GM12878 (cell line): ENCODE measurements at regions not wholly inside any gene's neighbourhood (a gene's known extent, or its start where the extent isn't known, plus 50 kb on each side); places are given as distances from the start of the nearest gene placed in this dataset.

Experiments used
- ATAC-seq: fragments of 200-7000 bp; cut with Tn5 transposase; 3 replicates; pipeline ENCODE4 v1.9.1; 2020; ENCODE audit warnings: mild to moderate bottlenecking, moderate library complexity
- BruUV-seq: library from RNA; stranded (reverse); fragments of 400-500 nt; replicated peaks from 2 replicates; lab custom pipeline; 2021; lab: Mats Ljungman, UMichigan
- CTCF ChIA-PET: fragments of 300-600 bp; sonication (Branson Sonifier 250); formaldehyde crosslinking; extraction: SDS; loops from one replicate; lab custom pipeline; 2021; ENCODE audit warnings: inconsistent platforms; lab: Yijun Ruan, JAX
- POLR2A ChIA-PET: fragments of 350-600 bp; formaldehyde crosslinking; extraction: SDS; loops from one replicate; lab custom pipeline; 2021; ENCODE audit warnings: inconsistent platforms; lab: Charles Lee
- RAD21 ChIA-PET: fragments of 300-600 bp; sonication (Branson Sonifier 250); formaldehyde crosslinking; loops from one replicate; lab custom pipeline; 2023; ENCODE audit warnings: antibody characterized with exemption; ENCODE audit not compliant: unreplicated experiment; lab: Charles Lee
- SMC1A ChIA-PET: fragments of 300-600 bp; sonication (Branson Sonifier 250); formaldehyde crosslinking; loops from one replicate; lab custom pipeline; 2023; ENCODE audit not compliant: unreplicated experiment, uncharacterized antibody; lab: Charles Lee
- DNase-seq: peaks from one replicate; pipeline ENCODE4 v3.0.0-alpha.2; 2011; ENCODE audit warnings: low read depth, low spot score
- FAIRE-seq: peaks from 3 replicates; lab custom pipeline; 2011; peaks lifted over from hg19 to GRCh38; lab: Jason Lieb, UNC
- H2AFZ ChIP-seq: 2 replicates; pipeline ENCODE4 v1.6.0; 2011; ENCODE audit warnings: low read depth, low read length, control low read depth; ENCODE audit not compliant: control insufficient read depth
- H3K27ac ChIP-seq: 2 replicates; pipeline ENCODE4 v1.5.1; 2011; ENCODE audit warnings: control low read depth; ENCODE audit not compliant: control insufficient read depth, insufficient read depth
- H3K27me3 ChIP-seq, 2 experiments: replicated peaks in 1 of 2; 2 replicates each; pipeline versions ENCODE4 v1.6.0 to v1.6.1; 2011; ENCODE audit warnings: low read length in 1 of 2; ENCODE audit not compliant: control insufficient read depth in 2 of 2, insufficient read depth in 2 of 2
- H3K36me3 ChIP-seq, 2 experiments: 2 replicates each; pipeline ENCODE4 v1.5.1; 2011; ENCODE audit warnings: low read length in 1 of 2; ENCODE audit not compliant: control insufficient read depth in 2 of 2, insufficient read depth in 2 of 2
- H3K4me1 ChIP-seq: 2 replicates; pipeline ENCODE4 v1.6.1; 2011; ENCODE audit warnings: mild to moderate bottlenecking, low read length, moderate library complexity, mixed read lengths; ENCODE audit not compliant: control insufficient read depth, insufficient read depth
- H3K4me2 ChIP-seq: 2 replicates; pipeline ENCODE4 v1.6.0; 2011; ENCODE audit warnings: control low read depth; ENCODE audit not compliant: control insufficient read depth, insufficient read depth
- H3K4me3 ChIP-seq: fragments of 200-600 bp; sonication (generic); 2 replicates; pipeline ENCODE4 v1.5.1; 2016
- H3K79me2 ChIP-seq: 2 replicates; pipeline ENCODE4 v1.6.0; 2011; ENCODE audit warnings: low read length; ENCODE audit not compliant: control insufficient read depth, insufficient read depth
- H3K9ac ChIP-seq: 2 replicates; pipeline ENCODE4 v1.8.0; 2011; ENCODE audit warnings: low read length, control low read depth, mixed read lengths; ENCODE audit not compliant: control insufficient read depth, insufficient read depth
- H3K9me3 ChIP-seq: replicated peaks from 3 replicates; pipeline ENCODE4 v1.5.1; 2011; ENCODE audit warnings: mild to moderate bottlenecking, low read length; ENCODE audit not compliant: control insufficient read depth, insufficient read depth
- H4K20me1 ChIP-seq: 2 replicates; pipeline ENCODE4 v1.6.0; 2011; ENCODE audit not compliant: control insufficient read depth, insufficient read depth
- ASH2L ChIP-seq: fragments of 300-600, 200-600 bp; sonication (generic); IDR thresholded peaks from 2 replicates; pipeline ENCODE4 v1.6.1; 2017; ENCODE audit warnings: low read depth, mild to moderate bottlenecking, borderline replicate concordance
- ATF7 ChIP-seq: fragments of 450-650 bp; IDR thresholded peaks from 2 replicates; pipeline ENCODE4 v1.6.1; 2016; ENCODE audit warnings: low read depth, mild to moderate bottlenecking
- CBX3 ChIP-seq: fragments of 200-600 bp; sonication (generic); IDR thresholded peaks from 2 replicates; pipeline ENCODE4 v1.6.1; 2016; ENCODE audit warnings: low read depth, borderline replicate concordance
- CHD4 ChIP-seq: fragments of 200-600 bp; sonication (generic); IDR thresholded peaks from 2 replicates; pipeline ENCODE4 v1.6.1; 2016; ENCODE audit warnings: mild to moderate bottlenecking
- CUX1 ChIP-seq: IDR thresholded peaks from 2 replicates; pipeline ENCODE4 v1.6.1; 2012; ENCODE audit warnings: improper control_type of control experiment, low read depth, low read length; ENCODE audit not compliant: insufficient replicate concordance
- EP300 ChIP-seq, 2 experiments: fragments of 150-350 bp in 1 of 2; IDR thresholded peaks; 2 replicates each; pipeline ENCODE4 v1.6.1; 2011 to 2012; ENCODE audit warnings: low read depth in 2 of 2, low read length in 2 of 2, borderline replicate concordance in 1 of 2, improper control_type of control experiment in 1 of 2, inconsistent platforms in 1 of 2; ENCODE audit not compliant: control insufficient read depth in 1 of 2
- IRF5 ChIP-seq: fragments of 450-650 bp; IDR thresholded peaks from 2 replicates; pipeline ENCODE4 v1.6.1; 2017; ENCODE audit warnings: borderline replicate concordance
- MTA2 ChIP-seq: fragments of 450-650 bp; IDR thresholded peaks from 2 replicates; pipeline ENCODE4 v1.6.1; 2016; ENCODE audit warnings: low read depth, mild to moderate bottlenecking, moderate library complexity
- NFIC ChIP-seq: IDR thresholded peaks from 2 replicates; pipeline ENCODE4 v1.6.1; 2012; ENCODE audit warnings: low read depth, mild to moderate bottlenecking, inconsistent platforms, low read length, moderate library complexity
- PAX8 ChIP-seq: fragments of 450-650 bp; IDR thresholded peaks from 2 replicates; pipeline ENCODE4 v1.6.1; 2017; ENCODE audit warnings: mild to moderate bottlenecking, moderate library complexity
- SMAD5 ChIP-seq: IDR thresholded peaks from 2 replicates; pipeline ENCODE4 v1.6.1; 2016; ENCODE audit warnings: antibody characterized with exemption, low read depth
- SMC3 ChIP-seq: IDR thresholded peaks from 2 replicates; pipeline ENCODE4 v1.6.1; 2011; ENCODE audit warnings: low read length, improper control_type of control experiment, borderline replicate concordance
- SREBF1 ChIP-seq: IDR thresholded peaks from 2 replicates; pipeline ENCODE4 v1.6.1; 2012; ENCODE audit warnings: mild to moderate bottlenecking, low read length
- TCF7 ChIP-seq: IDR thresholded peaks from 2 replicates; pipeline ENCODE4 v1.6.1; 2014; ENCODE audit warnings: antibody characterized with exemption, borderline replicate concordance
- ZBTB33 ChIP-seq: fragments of 450-650 bp; IDR thresholded peaks from 2 replicates; pipeline ENCODE4 v1.6.1; 2017; ENCODE audit warnings: mild to moderate bottlenecking
- WGBS: methylation state at CpG from one replicate; pipeline ENCODE4 v1.1.6; 2016; ENCODE audit warnings: low lambda C conversion rate; ENCODE audit not compliant: insufficient replicate concordance, insufficient coverage; ENCODE audit errors: missing lambda C conversion rate; 5-methylcytosine and 5-hydroxymethylcytosine counted together
- in situ Hi-C: fragments of 300-500 bp; cut with MboI; formaldehyde crosslinking; loops from 9 replicates; pipeline ENCODE4 v1.14.3; 2018; ENCODE audit warnings: mixed read lengths
- intact Hi-C: fragments of 100-400 bp; cut with micrococcal nuclease; formaldehyde crosslinking; loops from one replicate; pipeline ENCODE4 v1.14.2; 2022; ENCODE audit not compliant: unreplicated experiment

- Histone ChIP-seq H3K4me2 (no peak overlapping the region), H3K9ac (no peak overlapping the region), H4K20me1 (no peaks in the 10 kb centered on the region), H3K4me3 (no peak overlapping the region), H3K36me3 (no peaks in the 10 kb centered on the region), H3K27ac (no peak overlapping the region), H3K79me2 (no peaks in the 10 kb centered on the region), H2AFZ (no peak overlapping the region), H3K4me1 (no peaks in the 10 kb centered on the region), H3K27me3 (no peaks in the 10 kb centered on the region), H3K9me3 (no peaks in the 10 kb centered on the region)
- ChIA-PET SMC1A (no interaction called here), POLR2A (no interaction called here), CTCF (no interaction called here), RAD21 (no interaction called here)
- in situ Hi-C loops (no loop called here), intact Hi-C loops (no loop called here)
- no TSS peak for BruUV-seq
- ATAC-seq = no peak
- FAIRE-seq = no peak
- no peak for DNase-seq
- WGBS = 50% methylated on average over 24 of the region's 25 CpGs
- TF ChIP-seq ASH2L (no peak), ZBTB33 (no peak), MTA2 (no peak), ATF7 (no peak), SMAD5 (no peak), SREBF1 (no peak), PAX8 (no peak), EP300 (IDR thresholded peaks at IDR 0.05; ENCODE audit: borderline replicate concordance in 1 of 2, control insufficient read depth in 1 of 2, low read depth in 2 of 2, low read length in 2 of 2) (no peak), IRF5 (no peak), NFIC (no peak), SMC3 (no peak), CBX3 (no peak), CUX1 (no peak), CHD4 (no peak), TCF7 (no peak)
Measured at GRCh38 chr18:78728784-78729467, 250.7 kb upstream of the SALL3 start.
